ENCODE measurements at regions not wholly inside any gene's neighbourhood (a gene's known extent, or its start where the extent isn't known, plus 50 kb on each side); places are given as distances from the start of the nearest gene placed in this dataset.

DNA sequence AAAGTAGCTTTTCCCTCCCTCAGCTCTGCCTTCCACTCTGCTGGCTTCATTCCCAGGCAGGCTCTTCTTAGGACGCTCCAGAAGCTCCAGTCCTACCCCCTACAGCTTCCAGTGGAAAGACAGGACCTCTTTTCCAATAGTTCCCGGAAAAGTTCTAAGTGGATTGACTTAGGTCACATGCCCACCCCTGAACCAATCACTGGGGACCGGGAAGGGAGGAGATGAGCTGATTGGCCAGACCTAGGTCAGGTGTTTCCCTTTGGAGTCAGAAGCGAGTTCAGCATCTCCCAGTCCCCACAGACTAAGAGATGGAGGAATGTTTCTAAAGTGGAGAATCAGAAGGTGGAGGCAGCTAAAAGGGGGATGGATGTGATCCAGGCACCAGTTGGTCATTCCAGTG is 62.9 kb upstream of the KCNG1 start:
- Histone ChIP-seq H3K27ac (no peak overlapping the region), H3K27me3 (peaks cover 10% of the 10 kb centered on the region), H3K9me3 (replicated peaks in 1 of 3) (no peaks in the 10 kb centered on the region), H3K36me3 (replicated peaks in 1 of 2) (no peaks in the 10 kb centered on the region), H3K4me1 (replicated peaks in 1 of 2) (no peaks in the 10 kb centered on the region), H3K4me3 (no peak overlapping the region)
- no peak for TF ChIP-seq POLR2A (IDR thresholded peaks at IDR 0.05)
- TF ChIP-seq, protein P1, sequence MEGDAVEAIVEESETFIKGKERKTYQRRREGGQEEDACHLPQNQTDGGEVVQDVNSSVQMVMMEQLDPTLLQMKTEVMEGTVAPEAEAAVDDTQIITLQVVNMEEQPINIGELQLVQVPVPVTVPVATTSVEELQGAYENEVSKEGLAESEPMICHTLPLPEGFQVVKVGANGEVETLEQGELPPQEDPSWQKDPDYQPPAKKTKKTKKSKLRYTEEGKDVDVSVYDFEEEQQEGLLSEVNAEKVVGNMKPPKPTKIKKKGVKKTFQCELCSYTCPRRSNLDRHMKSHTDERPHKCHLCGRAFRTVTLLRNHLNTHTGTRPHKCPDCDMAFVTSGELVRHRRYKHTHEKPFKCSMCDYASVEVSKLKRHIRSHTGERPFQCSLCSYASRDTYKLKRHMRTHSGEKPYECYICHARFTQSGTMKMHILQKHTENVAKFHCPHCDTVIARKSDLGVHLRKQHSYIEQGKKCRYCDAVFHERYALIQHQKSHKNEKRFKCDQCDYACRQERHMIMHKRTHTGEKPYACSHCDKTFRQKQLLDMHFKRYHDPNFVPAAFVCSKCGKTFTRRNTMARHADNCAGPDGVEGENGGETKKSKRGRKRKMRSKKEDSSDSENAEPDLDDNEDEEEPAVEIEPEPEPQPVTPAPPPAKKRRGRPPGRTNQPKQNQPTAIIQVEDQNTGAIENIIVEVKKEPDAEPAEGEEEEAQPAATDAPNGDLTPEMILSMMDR (IDR thresholded peaks at IDR 0.05) = no peak
- DNase-seq = no peak
- 70 to 85% (median 77%) methylated on average over 4 of the region's 4 CpGs for WGBS, 4 donors
- intact Hi-C loops (cut with DNase I) = no loop called here

DNA sequence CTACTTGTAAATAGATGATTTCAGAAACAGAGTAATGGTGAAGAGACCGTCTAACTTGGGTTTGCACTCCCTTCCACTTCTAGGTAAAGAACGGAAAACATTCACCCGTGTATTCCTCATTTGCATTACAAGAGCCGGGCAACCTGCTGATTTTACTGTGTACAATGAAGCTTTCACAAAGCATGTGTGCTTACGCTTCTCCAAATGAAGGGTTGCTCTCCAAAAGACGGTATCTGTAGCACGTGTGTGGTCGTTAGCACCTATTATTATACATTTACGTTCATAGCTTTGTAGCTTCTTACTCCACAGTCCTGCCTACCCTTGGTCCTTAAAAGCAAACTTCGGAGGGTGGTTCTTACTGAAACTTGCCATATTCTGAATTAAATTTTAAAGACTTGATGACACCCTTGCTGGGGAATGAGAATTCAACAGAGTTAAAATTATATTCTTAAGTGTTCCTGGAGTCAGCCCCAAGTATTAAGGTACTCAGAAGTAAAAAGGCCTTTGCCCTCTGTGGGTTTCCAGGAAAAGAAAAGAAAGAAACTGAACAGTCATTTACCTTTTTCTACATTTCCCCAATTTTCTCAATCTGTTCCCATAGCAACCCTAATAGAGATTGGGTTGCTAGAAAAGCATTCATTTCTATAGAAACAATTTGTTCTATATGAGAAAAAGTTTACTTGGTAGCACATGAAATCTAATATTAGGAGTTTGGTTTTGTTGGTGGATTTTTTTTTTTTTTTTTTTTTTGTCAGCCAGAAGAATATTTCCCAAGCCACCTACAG is 61.9 kb upstream of the KCNG1 start:
- Histone ChIP-seq H3K4me1 (replicated peaks in 1 of 2) (no peaks in the 10 kb centered on the region), H3K9me3 (replicated peaks in 1 of 3) (no peaks in the 10 kb centered on the region), H3K27me3 (peaks cover 2% of the 10 kb centered on the region), H3K4me3 (no peak overlapping the region), H3K36me3 (replicated peaks in 1 of 2) (no peaks in the 10 kb centered on the region), H3K27ac (no peak overlapping the region)
- TF ChIP-seq, protein P1 (IDR thresholded peaks at IDR 0.05) = no peak
- TF ChIP-seq POLR2A (IDR thresholded peaks at IDR 0.05) = no peak
- intact Hi-C loops (cut with DNase I) = no loop called here
- DNase-seq = no peak
- 56 to 65% (median 60%) methylated on average over 10 of the region's 10 CpGs for WGBS, 4 donors

DNA sequence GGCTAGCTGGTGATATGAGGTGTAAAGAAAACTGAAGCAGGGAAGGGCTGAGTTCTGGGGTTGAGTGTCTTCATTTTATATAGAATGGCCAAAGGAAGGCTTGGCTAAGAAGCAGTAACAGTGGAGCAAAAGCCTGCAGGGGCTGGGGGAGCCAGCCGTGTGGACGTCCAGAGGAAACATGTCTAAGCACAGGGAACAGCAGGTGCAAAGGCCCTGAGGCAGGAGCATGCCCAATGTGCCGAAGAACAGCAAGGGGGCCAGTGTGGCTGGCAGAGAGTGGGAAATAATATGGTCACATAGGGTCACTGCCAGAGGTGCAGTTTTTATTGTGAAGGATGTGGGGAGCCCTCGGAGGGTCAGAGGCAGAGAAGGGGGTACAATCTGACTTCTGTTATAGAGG is 60.5 kb upstream of the KCNG1 start:
- Histone ChIP-seq H3K36me3 (replicated peaks in 1 of 2) (no peaks in the 10 kb centered on the region), H3K27ac (no peak overlapping the region), H3K27me3 (no peaks in the 10 kb centered on the region), H3K4me3 (no peak overlapping the region), H3K9me3 (replicated peaks in 1 of 3) (no peaks in the 10 kb centered on the region), H3K4me1 (replicated peaks in 1 of 2) (no peaks in the 10 kb centered on the region)
- 52 to 80% (median 63%) methylated on average over 4 of the region's 4 CpGs for WGBS, 4 donors
- no peak for DNase-seq
- intact Hi-C loops (cut with DNase I) = no loop called here
- TF ChIP-seq, protein P1 (IDR thresholded peaks at IDR 0.05) = no peak
- no peak for TF ChIP-seq POLR2A (IDR thresholded peaks at IDR 0.05)

DNA sequence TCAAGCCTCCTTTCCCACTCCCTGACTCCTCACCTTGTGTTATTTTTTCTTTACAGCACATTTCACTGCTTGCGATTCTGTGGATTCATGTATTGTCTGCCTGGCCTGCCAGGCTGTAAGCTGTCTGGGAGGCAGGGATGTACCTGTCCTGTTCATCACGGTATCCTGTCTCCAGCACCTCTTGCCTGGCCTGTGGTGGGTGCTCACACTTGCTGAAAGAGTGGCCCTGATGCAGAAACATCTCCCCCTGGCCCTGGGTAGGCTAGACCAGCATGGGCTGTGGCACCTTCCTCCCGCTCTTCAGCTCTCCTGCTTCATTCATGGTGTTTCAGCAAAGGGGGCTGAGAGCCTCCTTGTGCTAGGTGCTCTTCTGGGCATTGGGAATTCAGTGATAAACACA is 60.1 kb upstream of the KCNG1 start:
- Histone ChIP-seq H3K27me3 (no peaks in the 10 kb centered on the region), H3K4me3 (no peak overlapping the region), H3K4me1 (replicated peaks in 1 of 2) (no peaks in the 10 kb centered on the region), H3K27ac (no peak overlapping the region), H3K36me3 (replicated peaks in 1 of 2) (no peaks in the 10 kb centered on the region), H3K9me3 (replicated peaks in 1 of 3) (no peaks in the 10 kb centered on the region)
- no peak for DNase-seq
- intact Hi-C loops (cut with DNase I) = no loop called here
- WGBS, 4 donors = 70 to 88% (median 77%) methylated on average over 3 of the region's 3 CpGs
- TF ChIP-seq POLR2A (IDR thresholded peaks at IDR 0.05) = no peak
- TF ChIP-seq, protein P1 (IDR thresholded peaks at IDR 0.05) = no peak

Measured in adrenal gland (tissue), 9 donors.